ENCODE measurements at regions not wholly inside any gene's neighbourhood (a gene's known extent, or its start where the extent isn't known, plus 50 kb on each side); places are given as distances from the start of the nearest gene placed in this dataset.

GRCh38 chr11:112617098-112617425 lies 344.2 kb upstream of the NCAM1 start:
- 100% methylated on average over 2 of the region's 2 CpGs; no CpG with 5 or more reads in 1 of the 2 donors for WGBS, 2 donors (ENCODE audit: low coverage in 1 of 2)
- H3K27me3 ChIP-seq, result no peaks in the 10 kb centered on the region
- no peak overlapping the region for H3K27ac ChIP-seq
- no peaks in the 10 kb centered on the region for H3K36me3 ChIP-seq
- peaks cover 0 to 12% (median 6%) of the 10 kb centered on the region in 4 donors for H3K4me1 ChIP-seq
- no peak for DNase-seq
- in situ Hi-C loops (cut with MboI; ENCODE audit: low pct_ligation_motif_present in 1 of 4, low pct_unique_long_range_greater_than_20kb in 1 of 4, low sequenced_read_pairs in 3 of 4), result no loop called here
- TF ChIP-seq POLR2AphosphoS5 (IDR thresholded peaks at IDR 0.05), result no peak
- TF ChIP-seq EP300 (IDR thresholded peaks at IDR 0.05; ENCODE audit: low read depth), result no peak
- no peak for TF ChIP-seq POLR2A (IDR thresholded peaks at IDR 0.05)
- TF ChIP-seq, protein P1, sequence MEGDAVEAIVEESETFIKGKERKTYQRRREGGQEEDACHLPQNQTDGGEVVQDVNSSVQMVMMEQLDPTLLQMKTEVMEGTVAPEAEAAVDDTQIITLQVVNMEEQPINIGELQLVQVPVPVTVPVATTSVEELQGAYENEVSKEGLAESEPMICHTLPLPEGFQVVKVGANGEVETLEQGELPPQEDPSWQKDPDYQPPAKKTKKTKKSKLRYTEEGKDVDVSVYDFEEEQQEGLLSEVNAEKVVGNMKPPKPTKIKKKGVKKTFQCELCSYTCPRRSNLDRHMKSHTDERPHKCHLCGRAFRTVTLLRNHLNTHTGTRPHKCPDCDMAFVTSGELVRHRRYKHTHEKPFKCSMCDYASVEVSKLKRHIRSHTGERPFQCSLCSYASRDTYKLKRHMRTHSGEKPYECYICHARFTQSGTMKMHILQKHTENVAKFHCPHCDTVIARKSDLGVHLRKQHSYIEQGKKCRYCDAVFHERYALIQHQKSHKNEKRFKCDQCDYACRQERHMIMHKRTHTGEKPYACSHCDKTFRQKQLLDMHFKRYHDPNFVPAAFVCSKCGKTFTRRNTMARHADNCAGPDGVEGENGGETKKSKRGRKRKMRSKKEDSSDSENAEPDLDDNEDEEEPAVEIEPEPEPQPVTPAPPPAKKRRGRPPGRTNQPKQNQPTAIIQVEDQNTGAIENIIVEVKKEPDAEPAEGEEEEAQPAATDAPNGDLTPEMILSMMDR (IDR thresholded peaks at IDR 0.05), result no peak
- no peak overlapping the region for H3K4me3 ChIP-seq
- H3K9me3 ChIP-seq, result no peaks in the 10 kb centered on the region
- intact Hi-C loops (cut with DNase I; ENCODE audit: low total_unique reads), result no loop called here

GRCh38 chr11:112617977-112618826 lies 343.0 kb upstream of the NCAM1 start:
- H3K4me1 ChIP-seq, result peaks cover 0 to 4% (median under 1%) of the 10 kb centered on the region in 4 donors
- H3K4me3 ChIP-seq, result no peak overlapping the region
- no peak overlapping the region for H3K27ac ChIP-seq
- no peaks in the 10 kb centered on the region for H3K9me3 ChIP-seq
- in situ Hi-C loops (cut with MboI; ENCODE audit: low pct_ligation_motif_present in 1 of 4, low pct_unique_long_range_greater_than_20kb in 1 of 4, low sequenced_read_pairs in 3 of 4), result no loop called here
- TF ChIP-seq, protein P1 (IDR thresholded peaks at IDR 0.05), result no peak
- TF ChIP-seq POLR2A (IDR thresholded peaks at IDR 0.05) (no peak), POLR2AphosphoS5 (IDR thresholded peaks at IDR 0.05) (no peak), EP300 (IDR thresholded peaks at IDR 0.05; ENCODE audit: low read depth) (no peak)
- intact Hi-C loops (cut with DNase I; ENCODE audit: low total_unique reads), result no loop called here
- H3K36me3 ChIP-seq, result no peaks in the 10 kb centered on the region
- WGBS, 2 donors (ENCODE audit: low coverage in 1 of 2), result 67 to 80% methylated on average over 3 to 13 of the region's 13 CpGs
- no peaks in the 10 kb centered on the region for H3K27me3 ChIP-seq
- DNase-seq, result no peak

DNA sequence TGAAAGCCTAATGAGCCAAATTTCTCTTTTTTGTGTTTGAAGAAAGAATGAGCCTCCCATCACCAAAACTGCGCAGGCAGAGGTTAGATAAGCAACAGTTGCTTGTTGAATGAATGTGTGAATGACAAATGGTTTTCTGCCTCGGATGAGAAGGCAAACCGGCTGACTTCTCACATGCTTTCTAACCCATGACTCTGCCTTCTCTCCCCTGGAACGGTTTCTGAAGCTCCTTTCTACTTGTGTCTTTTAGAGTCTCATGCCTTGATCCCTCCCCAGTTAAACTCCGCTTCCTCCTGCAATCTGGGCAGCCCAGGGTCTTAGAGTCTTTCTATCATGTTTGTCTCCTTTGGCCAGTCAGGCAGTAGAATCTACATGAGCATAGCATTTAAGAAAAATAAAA lies 342.1 kb upstream of the NCAM1 start:
- Histone ChIP-seq H3K9me3 (no peaks in the 10 kb centered on the region), H3K36me3 (no peaks in the 10 kb centered on the region), H3K4me3 (no peak overlapping the region), H3K27ac (no peak overlapping the region), H3K27me3 (no peaks in the 10 kb centered on the region), H3K4me1 (no peaks in the 10 kb centered on the region)
- intact Hi-C loops (cut with DNase I; ENCODE audit: low total_unique reads) (no loop called here), in situ Hi-C loops (cut with MboI; ENCODE audit: low pct_ligation_motif_present in 1 of 4, low pct_unique_long_range_greater_than_20kb in 1 of 4, low sequenced_read_pairs in 3 of 4) (no loop called here)
- no peak for DNase-seq
- WGBS, 2 donors (ENCODE audit: low coverage in 1 of 2), result 85% methylated on average over 5 of the region's 5 CpGs; no CpG with 5 or more reads in 1 of the 2 donors
- TF ChIP-seq, protein P1 (IDR thresholded peaks at IDR 0.05), result no peak
- TF ChIP-seq POLR2A (IDR thresholded peaks at IDR 0.05) (no peak), POLR2AphosphoS5 (IDR thresholded peaks at IDR 0.05) (no peak), EP300 (IDR thresholded peaks at IDR 0.05; ENCODE audit: low read depth) (no peak)

- no peaks in the 10 kb centered on the region for H3K4me1 ChIP-seq
- no peak for DNase-seq
- WGBS, 2 donors (ENCODE audit: low coverage in 1 of 2), result 53 to 61% methylated on average over 3 to 7 of the region's 7 CpGs
- intact Hi-C loops (cut with DNase I; ENCODE audit: low total_unique reads) (no loop called here), in situ Hi-C loops (cut with MboI; ENCODE audit: low pct_ligation_motif_present in 1 of 4, low pct_unique_long_range_greater_than_20kb in 1 of 4, low sequenced_read_pairs in 3 of 4) (no loop called here)
- no peaks in the 10 kb centered on the region for H3K9me3 ChIP-seq
- no peaks in the 10 kb centered on the region for H3K27me3 ChIP-seq
- H3K4me3 ChIP-seq, result no peak overlapping the region
- no peaks in the 10 kb centered on the region for H3K36me3 ChIP-seq
- TF ChIP-seq, protein P1 (IDR thresholded peaks at IDR 0.05), result no peak
- TF ChIP-seq POLR2AphosphoS5 (IDR thresholded peaks at IDR 0.05), result no peak
- no peak for TF ChIP-seq POLR2A (IDR thresholded peaks at IDR 0.05)
- TF ChIP-seq EP300 (IDR thresholded peaks at IDR 0.05; ENCODE audit: low read depth), result no peak
- H3K27ac ChIP-seq, result no peak overlapping the region
Observed at GRCh38 chr11:112620621-112621394, 340.4 kb upstream of the NCAM1 start.

Measured in transverse colon (tissue), 4 donors.